ENCODE measurements at regions not wholly inside any gene's neighbourhood (a gene's known extent, or its start where the extent isn't known, plus 50 kb on each side); places are given as distances from the start of the nearest gene placed in this dataset.

DNA sequence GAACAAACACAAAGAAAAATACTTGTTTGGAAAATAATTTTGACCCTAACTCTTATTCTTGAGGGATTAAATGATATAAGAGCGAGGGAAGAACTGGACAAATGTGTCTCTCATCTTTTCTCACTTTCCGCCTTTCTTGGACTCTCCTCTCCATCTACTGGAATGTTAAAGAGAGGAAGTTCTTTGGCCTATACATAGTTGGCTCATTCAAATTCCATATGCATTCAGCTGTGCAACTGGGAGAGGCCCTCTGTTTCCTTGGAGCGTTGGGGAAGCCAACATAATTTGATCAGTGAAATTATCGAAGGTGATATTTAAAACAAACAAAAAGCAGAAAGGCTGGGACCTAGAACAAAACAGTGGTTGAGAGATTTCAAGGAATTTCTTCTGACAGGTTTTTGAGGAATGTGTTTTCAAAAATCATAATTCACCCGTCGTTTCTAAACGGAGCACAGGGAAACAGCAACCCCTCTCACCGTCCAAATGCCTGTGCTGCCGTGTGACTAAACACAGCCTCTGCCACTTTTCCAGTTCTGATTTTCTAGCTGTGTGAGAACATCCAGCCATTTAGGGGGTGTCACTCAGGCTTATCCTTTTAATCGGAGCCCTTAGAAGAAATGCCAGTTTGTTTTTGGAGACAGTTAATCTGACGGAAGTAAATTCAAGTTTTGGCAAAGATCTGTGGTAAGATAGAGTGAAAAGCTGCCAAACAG is 489.9 kb downstream of the SOX2 start:
- H3K36me3 Mint-ChIP-seq (ENCODE audit: insufficient read depth, unreplicated experiment), result no peaks in the 10 kb centered on the region
- ChIA-PET CTCF (no interaction called here), POLR2A (no interaction called here)
- no peak overlapping the region for H3K4me3 Mint-ChIP-seq (ENCODE audit: unreplicated experiment)
- no peaks in the 10 kb centered on the region for H3K4me1 ChIP-seq
- BruUV-seq (replicated peaks), result no TSS peak
- no peaks in the 10 kb centered on the region for H3K9me3 ChIP-seq
- no peaks in the 10 kb centered on the region for H3K27me3 Mint-ChIP-seq (ENCODE audit: insufficient read depth, unreplicated experiment)
- no peaks in the 10 kb centered on the region for H3K27me3 ChIP-seq (replicated peaks; ENCODE audit: control insufficient read depth, insufficient read depth, low read length)
- intact Hi-C loops (cut with micrococcal nuclease; ENCODE audit: unreplicated experiment), result no loop called here
- TF ChIP-seq, protein P1, sequence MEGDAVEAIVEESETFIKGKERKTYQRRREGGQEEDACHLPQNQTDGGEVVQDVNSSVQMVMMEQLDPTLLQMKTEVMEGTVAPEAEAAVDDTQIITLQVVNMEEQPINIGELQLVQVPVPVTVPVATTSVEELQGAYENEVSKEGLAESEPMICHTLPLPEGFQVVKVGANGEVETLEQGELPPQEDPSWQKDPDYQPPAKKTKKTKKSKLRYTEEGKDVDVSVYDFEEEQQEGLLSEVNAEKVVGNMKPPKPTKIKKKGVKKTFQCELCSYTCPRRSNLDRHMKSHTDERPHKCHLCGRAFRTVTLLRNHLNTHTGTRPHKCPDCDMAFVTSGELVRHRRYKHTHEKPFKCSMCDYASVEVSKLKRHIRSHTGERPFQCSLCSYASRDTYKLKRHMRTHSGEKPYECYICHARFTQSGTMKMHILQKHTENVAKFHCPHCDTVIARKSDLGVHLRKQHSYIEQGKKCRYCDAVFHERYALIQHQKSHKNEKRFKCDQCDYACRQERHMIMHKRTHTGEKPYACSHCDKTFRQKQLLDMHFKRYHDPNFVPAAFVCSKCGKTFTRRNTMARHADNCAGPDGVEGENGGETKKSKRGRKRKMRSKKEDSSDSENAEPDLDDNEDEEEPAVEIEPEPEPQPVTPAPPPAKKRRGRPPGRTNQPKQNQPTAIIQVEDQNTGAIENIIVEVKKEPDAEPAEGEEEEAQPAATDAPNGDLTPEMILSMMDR (IDR thresholded peaks at IDR 0.05; ENCODE audit: insufficient read depth in 1 of 2, low read depth in 1 of 2, low read length in 1 of 2, severe bottlenecking in 1 of 2, unreplicated experiment in 1 of 2), result no peak
- H3K27ac Mint-ChIP-seq (ENCODE audit: unreplicated experiment), result no peak overlapping the region
- H3K4me3 ChIP-seq (ENCODE audit: low read depth, low read length), result no peak overlapping the region
- no peaks in the 10 kb centered on the region for H3K36me3 ChIP-seq (ENCODE audit: control insufficient read depth, insufficient read depth, low read length)
- H3K4me1 Mint-ChIP-seq (ENCODE audit: low read depth, unreplicated experiment), result peaks cover 13% of the 10 kb centered on the region
- DNase-seq, result no peak
- peaks cover 21% of the 10 kb centered on the region for H3K9me3 Mint-ChIP-seq (ENCODE audit: unreplicated experiment)

DNA sequence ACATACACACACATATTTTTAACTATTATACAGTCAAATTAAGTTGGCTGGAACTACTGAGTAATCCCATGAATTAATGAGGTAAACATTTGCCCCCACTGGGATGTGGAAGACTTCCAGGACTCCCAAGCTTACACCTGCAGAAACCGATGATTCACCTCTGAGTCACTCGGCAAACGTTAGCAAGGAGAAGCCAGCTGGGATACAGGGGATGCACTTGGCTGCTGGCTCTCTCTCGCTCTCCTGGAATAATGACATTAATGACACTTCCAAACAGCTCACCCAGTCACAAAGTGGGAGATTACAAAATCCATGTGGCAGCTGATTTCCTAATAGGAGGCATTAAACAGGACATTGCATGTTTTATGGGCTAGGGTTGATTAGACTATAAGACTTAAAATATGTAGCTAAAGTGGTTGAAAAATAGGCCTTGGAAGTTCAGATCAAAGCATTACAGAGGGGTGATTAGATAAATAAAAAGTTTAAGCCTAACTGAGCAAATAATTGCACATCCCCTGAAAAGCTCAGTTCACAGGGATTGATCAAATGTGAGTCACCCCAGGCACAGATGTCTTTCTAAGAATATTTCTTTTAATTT is 500.9 kb downstream of the SOX2 start:
- Mint-ChIP-seq H3K4me1 (ENCODE audit: low read depth, unreplicated experiment) (peaks cover 37% of the 10 kb centered on the region), H3K9me3 (ENCODE audit: unreplicated experiment) (peaks cover 8% of the 10 kb centered on the region), H3K36me3 (ENCODE audit: insufficient read depth, unreplicated experiment) (peaks cover 18% of the 10 kb centered on the region), H3K27me3 (ENCODE audit: insufficient read depth, unreplicated experiment) (no peaks in the 10 kb centered on the region), H3K27ac (ENCODE audit: unreplicated experiment) (peak overlapping the region; percentile 75), H3K4me3 (ENCODE audit: unreplicated experiment) (no peak overlapping the region)
- peaks cover 43% of the 10 kb centered on the region for H3K4me1 ChIP-seq
- TF ChIP-seq, protein P1 (IDR thresholded peaks at IDR 0.05; ENCODE audit: insufficient read depth in 1 of 2, low read depth in 1 of 2, low read length in 1 of 2, severe bottlenecking in 1 of 2, unreplicated experiment in 1 of 2), result no peak
- H3K4me3 ChIP-seq (ENCODE audit: low read depth, low read length), result no peak overlapping the region
- no peaks in the 10 kb centered on the region for H3K27me3 ChIP-seq (replicated peaks; ENCODE audit: control insufficient read depth, insufficient read depth, low read length)
- peak; percentile 89 to 93 for DNase-seq
- intact Hi-C loops (cut with micrococcal nuclease; ENCODE audit: unreplicated experiment), result loop anchor here (1.0 to 2.0 kb wide), 10 partner anchors 28 to 501 kb away; partner anchors contain the start of gene SOX2
- ChIA-PET POLR2A (interaction anchor here (0.9 to 1.1 kb wide), 2 partner anchors 32 to 48 kb away, joined by 4 to 7 read pairs; no protein-coding TSS in a partner anchor), CTCF (interaction anchor here (0.6 to 1.3 kb wide), 9 partner anchors 27 to 486 kb away, joined by 3 to 9 read pairs (median 3); no protein-coding TSS in a partner anchor)
- no peaks in the 10 kb centered on the region for H3K36me3 ChIP-seq (ENCODE audit: control insufficient read depth, insufficient read depth, low read length)
- BruUV-seq (replicated peaks), result no TSS peak
- H3K9me3 ChIP-seq, result no peaks in the 10 kb centered on the region

DNA sequence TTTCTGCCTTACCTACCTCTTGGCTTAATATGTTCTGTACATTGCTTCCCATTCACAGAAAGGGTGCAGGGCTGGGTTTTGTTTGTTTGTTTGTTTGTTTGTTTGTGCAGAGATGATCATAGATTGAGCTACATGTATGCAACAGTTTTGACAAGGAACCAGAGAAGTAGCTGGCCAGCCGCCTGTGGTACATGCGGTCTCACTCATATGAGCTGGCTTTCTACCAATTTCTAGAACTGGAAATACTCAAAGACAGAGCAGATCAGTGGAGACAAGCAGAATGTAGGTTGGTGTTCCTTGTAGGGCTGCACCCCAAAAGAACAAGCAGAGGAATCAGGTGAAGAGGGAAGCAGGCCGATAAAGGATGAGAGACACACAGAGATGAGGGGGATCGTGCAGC is 502.7 kb downstream of the SOX2 start:
- Histone ChIP-seq H3K27me3 (replicated peaks; ENCODE audit: control insufficient read depth, insufficient read depth, low read length) (no peaks in the 10 kb centered on the region), H3K4me1 (peaks cover 43% of the 10 kb centered on the region), H3K9me3 (no peaks in the 10 kb centered on the region), H3K36me3 (ENCODE audit: control insufficient read depth, insufficient read depth, low read length) (no peaks in the 10 kb centered on the region), H3K4me3 (ENCODE audit: low read depth, low read length) (no peak overlapping the region)
- no peak overlapping the region for H3K4me3 Mint-ChIP-seq (ENCODE audit: unreplicated experiment)
- intact Hi-C loops (cut with micrococcal nuclease; ENCODE audit: unreplicated experiment), result no loop called here
- ChIA-PET POLR2A (no interaction called here), CTCF (no interaction called here)
- TF ChIP-seq, protein P1 (IDR thresholded peaks at IDR 0.05; ENCODE audit: insufficient read depth in 1 of 2, low read depth in 1 of 2, low read length in 1 of 2, severe bottlenecking in 1 of 2, unreplicated experiment in 1 of 2), result no peak
- peaks cover 8% of the 10 kb centered on the region for H3K9me3 Mint-ChIP-seq (ENCODE audit: unreplicated experiment)
- H3K36me3 Mint-ChIP-seq (ENCODE audit: insufficient read depth, unreplicated experiment), result peaks cover 18% of the 10 kb centered on the region
- H3K4me1 Mint-ChIP-seq (ENCODE audit: low read depth, unreplicated experiment), result peaks cover 37% of the 10 kb centered on the region
- BruUV-seq (replicated peaks), result no TSS peak
- H3K27ac Mint-ChIP-seq (ENCODE audit: unreplicated experiment), result peak overlapping the region; percentile 56
- no peak for DNase-seq
- no peaks in the 10 kb centered on the region for H3K27me3 Mint-ChIP-seq (ENCODE audit: insufficient read depth, unreplicated experiment)
